ENCODE measurements at regions not wholly inside any gene's neighbourhood (a gene's known extent, or its start where the extent isn't known, plus 50 kb on each side); places are given as distances from the start of the nearest gene placed in this dataset.
"Not testable (repeated sequence)": the region's sequence is repeated elsewhere in the genome, so short reads cannot be mapped to it uniquely, and the experiment has no call there.

GRCh38 chr1:120550335-120550734, 135.5 kb downstream of the NBPF8 start:
- not testable (repeated sequence) for TF ChIP-seq RAD21 (IDR thresholded peaks at IDR 0.05; ENCODE audit: low read length); SMC3 (IDR thresholded peaks at IDR 0.05; ENCODE audit: low read depth, low read length)

Measured in IMR-90 (cell line).